Myocyte (in vitro differentiated cells): ENCODE measurements at regions not wholly inside any gene's neighbourhood (a gene's known extent, or its start where the extent isn't known, plus 50 kb on each side); places are given as distances from the start of the nearest gene placed in this dataset.
"Not testable (repeated sequence)": the region's sequence is repeated elsewhere in the genome, so short reads cannot be mapped to it uniquely, and the experiment has no call there.

ENCODE experiments used
- DNase-seq: peaks from one replicate; pipeline ENCODE4 v3.0.0-alpha.2; 2012; ENCODE audit warnings: low read depth

DNA sequence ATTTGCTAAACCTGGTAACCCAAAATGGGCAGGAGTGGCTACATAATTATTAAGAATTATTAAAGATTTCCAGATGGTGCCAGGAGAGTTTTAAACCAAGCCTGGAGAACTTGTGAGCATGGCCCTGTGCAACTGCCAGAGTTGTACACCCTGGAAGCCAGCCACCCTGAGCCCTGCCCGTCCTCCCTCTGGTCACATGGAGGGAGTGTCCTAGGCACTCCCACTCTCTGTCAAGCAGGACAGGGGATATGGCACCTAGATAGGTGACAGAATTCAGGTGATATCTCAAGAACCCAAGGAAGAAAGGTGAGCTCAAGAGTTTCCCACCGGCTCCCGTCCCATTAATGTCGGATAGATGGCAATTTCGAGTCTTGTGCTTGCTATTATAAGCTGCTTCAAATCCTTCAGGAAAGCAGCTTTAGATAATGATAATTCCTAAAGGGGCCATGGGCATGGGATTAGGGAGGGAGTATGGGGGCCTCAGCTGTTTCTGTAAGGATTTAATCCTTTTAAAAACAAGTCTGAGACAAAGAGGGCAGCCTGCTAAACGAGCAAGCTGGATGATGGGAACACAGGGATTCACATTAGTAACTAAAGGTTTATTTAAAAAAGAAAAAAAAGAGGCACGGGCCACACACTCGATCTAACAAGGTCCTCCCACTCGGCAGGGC lies 169.1 kb downstream of the BMP7 start:
- no peak for DNase-seq

DNA sequence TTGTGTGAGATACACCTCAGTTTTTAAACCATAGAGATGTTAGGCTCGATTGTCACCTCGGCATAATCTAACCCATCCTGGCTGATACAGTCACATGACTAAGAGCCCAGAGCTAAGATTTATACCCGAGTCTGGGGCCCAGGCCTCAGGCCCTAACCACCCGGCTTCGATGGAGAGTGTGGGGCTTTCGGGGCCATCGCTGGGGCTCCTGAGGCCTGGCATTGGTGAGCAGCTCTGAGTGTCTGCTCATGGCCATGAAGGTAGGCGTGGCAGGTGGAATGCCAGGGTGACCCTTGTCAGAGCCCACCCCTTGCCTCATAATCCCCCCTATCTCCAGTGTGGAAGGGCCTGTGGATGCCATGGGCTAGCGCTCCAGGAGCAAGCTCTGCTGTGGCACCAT lies 164.3 kb downstream of the BMP7 start:
- no peak for DNase-seq

DNA sequence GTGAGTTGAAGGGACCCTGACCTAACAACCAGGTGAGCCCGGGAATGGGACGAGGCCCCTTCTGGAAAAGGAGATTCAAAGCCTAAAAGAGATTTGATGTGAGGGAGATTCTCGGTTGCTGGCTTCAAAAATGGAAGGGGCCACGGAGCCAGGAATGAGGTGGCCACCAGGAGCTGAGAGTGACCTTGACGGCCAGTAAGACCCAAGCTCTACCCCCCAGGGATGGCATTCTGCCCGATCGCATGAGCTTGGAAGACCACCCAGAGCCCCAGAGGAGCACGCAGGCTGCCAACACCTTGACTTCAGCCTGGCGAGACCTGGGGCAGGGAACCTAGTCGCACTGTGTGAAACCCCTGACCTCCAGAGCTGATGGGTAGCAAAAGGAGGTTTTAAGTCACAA lies 163.9 kb downstream of the BMP7 start:
- DNase-seq: no peak

GRCh38 chr20:57103146-57103800 lies 163.2 kb downstream of the BMP7 start:
- no peak for DNase-seq

GRCh38 chr20:57104113-57104512 lies 162.3 kb downstream of the BMP7 start:
- no peak for DNase-seq

GRCh38 chr20:57104651-57105204 lies 161.7 kb downstream of the BMP7 start:
- no peak for DNase-seq

DNA sequence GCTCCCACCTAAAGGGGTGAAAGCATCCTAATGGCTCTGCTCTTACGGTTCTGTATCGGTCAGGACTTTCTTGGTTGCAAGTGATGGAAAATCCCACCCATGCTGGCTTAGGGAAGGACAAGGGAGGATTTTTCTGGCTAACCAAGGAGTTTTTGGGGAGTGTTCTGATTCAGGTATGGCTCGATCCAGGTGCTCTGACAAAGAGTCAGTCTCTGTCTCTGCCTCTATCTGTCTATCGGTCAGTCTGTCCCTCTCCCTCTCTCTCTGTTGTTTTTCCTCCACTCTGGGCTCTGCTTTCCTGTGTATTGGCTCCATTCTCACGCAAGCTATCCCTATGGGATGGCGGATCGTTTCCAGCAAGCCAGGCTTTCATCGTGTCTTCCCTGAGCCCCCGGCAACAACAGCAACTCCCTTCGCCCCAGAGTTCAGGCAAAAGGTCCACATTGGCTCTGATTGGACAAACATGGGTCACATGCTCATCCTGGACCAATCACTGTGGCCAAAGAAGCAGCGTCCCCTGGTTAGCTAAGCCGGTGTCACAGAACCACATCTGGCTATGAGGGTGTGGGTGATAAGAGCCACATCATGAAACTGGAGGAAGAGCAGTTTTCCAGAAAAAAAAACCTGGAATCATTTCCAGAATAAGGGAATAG lies 160.3 kb downstream of the BMP7 start:
- no peak for DNase-seq

DNA sequence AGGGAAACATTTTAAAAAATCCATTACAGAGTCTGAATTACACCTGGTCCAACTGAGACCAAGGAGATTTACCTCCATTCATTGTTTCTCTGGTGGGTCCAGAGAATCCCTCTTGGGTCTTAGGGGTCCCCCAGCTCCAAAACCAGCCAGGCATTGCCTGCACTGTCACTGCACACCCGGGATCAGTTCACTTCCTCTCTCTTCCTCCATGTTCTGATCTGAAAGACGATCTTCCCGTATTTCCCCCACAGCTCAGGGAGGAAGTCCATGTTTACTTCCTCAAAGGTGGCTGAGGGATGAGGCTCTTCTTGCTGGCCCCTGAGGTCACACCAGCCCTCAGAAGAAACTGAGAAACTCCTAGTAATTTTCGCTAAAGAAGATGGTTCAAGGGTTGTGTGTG lies 159.7 kb downstream of the BMP7 start:
- no peak for DNase-seq

- DNase-seq: no peak
Measured at GRCh38 chr20:57107208-57107607, 159.2 kb downstream of the BMP7 start.

DNA sequence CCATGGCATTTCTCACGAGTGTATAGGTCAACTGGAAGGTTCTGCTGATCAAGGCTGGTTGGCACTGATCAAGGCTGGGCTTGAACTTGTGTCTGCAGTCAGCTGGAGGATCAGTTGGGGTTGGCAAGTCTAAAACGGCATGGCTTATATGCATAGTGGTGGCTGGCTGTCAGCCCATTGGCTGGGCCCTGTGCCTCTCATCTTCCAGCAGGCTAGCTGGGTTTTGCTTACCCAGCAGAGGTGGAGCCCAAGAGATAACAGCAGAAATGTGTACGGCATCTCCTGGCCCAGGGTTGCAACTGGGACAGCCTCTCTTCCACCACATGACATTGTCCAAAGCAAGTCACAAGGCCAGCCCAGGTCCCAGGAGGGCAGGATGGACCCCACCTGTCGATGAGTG lies 158.2 kb downstream of the BMP7 start:
- DNase-seq: no peak

- no peak for DNase-seq
Measured at GRCh38 chr20:57108742-57109570, 157.5 kb downstream of the BMP7 start.

DNA sequence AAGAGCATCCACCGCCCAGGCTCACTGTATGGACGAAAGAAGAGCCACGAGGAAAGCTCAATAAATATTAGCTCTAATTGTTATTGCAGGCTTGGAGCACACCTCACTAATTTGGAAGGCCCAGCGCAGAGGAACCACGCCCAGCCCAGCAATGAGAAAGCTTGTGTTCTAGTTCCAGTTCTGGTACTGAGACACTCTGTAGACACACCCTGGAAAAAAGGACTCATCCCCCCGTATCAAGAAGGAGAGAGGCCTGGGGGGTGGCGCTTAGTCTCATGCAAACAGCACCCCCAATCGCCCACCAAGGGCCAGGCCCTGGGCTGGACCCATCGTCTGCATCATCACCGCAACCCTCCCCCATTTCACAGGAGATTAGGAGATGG lies 156.9 kb downstream of the BMP7 start:
- no peak for DNase-seq

DNA sequence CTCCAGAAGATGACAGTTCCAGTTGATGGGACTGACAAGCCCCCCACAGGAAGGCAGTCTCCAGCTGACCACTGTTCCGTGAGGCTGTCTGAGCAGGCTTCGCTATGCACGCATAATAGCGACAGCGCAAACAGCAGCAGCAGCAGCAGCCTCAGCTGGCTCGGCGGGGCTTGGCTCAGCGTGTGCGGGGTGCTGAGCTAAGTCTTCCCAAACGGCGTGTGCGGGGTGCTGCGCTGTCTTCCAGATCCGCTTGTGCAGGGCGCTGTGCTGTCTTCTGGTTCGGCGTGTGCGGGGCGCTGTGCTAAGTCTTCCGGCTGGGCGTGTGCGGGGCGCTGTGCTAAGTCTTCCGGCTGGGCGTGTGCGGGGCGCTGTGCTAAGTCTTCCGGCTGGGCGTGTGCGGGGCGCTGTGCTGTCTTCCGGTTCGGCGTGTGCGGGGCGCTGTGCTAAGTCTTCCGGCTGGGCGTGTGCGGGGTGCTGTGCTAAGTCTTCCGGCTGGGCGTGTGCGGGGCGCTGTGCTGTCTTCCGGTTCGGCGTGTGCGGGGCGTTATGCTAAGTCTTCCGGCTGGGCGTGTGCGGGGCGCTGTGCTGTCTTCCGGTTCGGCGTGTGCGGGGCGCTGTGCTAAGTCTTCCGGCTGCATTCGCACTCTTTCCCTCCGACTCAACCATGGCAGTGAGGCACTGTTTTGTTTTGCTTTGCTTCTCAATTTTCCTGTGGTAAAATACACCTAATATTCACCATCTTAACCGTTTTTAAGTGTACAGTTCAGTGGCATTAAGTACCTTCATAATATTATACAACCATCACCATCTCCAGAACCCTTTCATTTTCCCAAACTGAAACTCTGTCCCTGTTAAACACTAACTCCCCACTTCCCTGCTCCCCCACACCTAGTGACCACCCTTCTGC lies 156.1 kb downstream of the BMP7 start:
- not testable (repeated sequence) for DNase-seq

DNA sequence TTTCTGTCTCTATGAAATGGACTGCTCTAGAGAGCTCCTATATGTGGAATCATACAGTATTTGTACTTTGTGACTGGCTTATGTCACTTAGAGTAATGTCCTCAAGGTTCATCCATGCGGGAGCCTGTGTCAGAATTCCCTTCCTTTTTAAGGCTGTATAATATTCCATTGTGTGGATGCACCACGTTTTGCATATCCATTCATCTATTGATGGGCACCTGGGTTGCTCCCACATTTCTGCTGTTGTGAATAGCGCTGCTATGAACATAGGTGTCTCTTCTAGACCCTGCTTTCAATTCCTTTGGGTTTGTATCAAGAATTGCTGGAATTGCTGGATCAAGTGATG lies 155.4 kb downstream of the BMP7 start:
- no peak for DNase-seq

DNA sequence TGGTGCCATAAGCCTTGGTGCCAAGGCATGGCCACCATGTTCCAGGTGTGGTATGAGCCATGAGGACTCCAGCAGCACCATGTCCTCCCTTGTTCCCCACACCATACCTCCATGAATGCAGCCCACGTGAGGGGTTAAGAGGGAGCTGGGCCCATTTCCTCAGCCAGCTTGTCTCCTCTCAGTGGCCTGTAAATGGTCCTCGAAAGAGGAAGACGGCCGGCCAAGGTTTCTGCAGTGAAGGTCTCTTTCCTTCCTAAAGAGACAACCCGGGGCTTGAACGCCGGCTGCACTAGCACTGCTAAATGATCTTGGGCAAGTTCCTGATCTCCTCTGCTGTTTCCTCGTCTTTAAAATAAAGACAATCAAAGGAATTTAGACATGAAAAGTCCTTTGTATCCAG lies 154.0 kb downstream of the BMP7 start:
- DNase-seq: no peak

DNA sequence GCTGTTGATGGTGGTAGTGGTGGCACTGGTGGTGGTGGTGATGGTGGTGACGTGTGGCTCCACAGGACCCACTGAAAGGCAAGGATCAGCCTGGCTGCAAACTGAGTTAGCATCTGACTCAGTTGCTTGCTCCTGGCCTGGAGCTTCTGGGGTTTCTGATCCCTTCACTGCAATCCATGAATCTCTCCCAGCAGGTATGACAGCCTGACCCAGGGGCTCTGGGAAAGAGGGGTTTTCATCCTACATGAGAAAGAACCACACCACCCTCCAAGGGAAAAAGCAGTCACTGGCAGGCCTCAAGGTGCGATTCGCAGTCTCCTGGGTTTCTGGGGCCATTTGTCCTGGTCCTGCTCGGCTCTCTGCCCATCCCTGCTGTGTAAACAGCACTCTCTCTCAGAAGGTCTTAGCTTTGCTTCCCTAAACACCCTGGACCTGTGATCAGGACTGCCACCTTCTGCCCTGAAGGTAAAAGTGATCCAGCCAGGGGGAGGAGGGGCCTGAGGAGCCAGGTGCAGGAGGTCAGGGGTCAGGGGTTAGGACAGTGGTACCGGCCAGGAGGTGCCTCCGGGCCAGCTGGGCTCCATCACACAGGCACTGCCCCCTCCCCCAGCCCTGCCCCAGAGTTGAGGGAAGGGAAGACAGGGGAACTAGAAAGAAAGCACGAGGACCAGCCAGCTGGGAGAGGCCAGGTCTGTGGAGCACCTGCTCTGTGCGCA lies 152.0 kb downstream of the BMP7 start:
- DNase-seq: no peak

DNA sequence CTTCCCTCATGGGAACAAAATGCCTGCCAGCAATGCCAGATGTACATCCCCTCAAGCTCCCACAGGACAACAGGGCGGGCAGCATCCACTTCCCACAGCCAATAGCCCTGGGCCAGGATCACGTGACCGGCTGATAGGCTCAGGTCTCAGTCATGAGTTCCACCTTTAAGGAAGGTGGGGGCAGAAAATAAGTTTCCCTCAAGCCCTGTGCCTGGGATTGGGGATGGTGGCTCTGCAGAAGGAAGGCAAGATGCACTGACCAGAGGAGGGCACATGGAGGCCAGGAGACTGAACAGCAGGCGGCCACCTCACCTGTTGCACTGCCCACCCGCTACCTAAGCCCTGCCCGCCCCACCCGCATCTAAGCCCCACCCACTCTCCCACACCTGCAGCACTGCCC lies 149.1 kb downstream of the BMP7 start:
- no peak for DNase-seq

GRCh38 chr20:57118107-57118769 lies 148.2 kb downstream of the BMP7 start:
- no peak for DNase-seq
